Ishikawa (cell line): ENCODE measurements at regions not wholly inside any gene's neighbourhood (a gene's known extent, or its start where the extent isn't known, plus 50 kb on each side); places are given as distances from the start of the nearest gene placed in this dataset.

Experiments
- CEBPB ChIP-seq: IDR thresholded peaks from 2 replicates; pipeline ENCODE4 v1.6.1; 2012
- EGR1 ChIP-seq: IDR thresholded peaks from 2 replicates; pipeline ENCODE4 v1.6.1; 2012
- EP300 ChIP-seq: IDR thresholded peaks from 2 replicates; pipeline ENCODE4 v1.6.1; 2012; ENCODE audit warnings: borderline replicate concordance
- FOXM1 ChIP-seq: IDR thresholded peaks from 2 replicates; pipeline ENCODE4 v1.6.1; 2012; ENCODE audit warnings: low read depth, borderline replicate concordance
- NFIC ChIP-seq: IDR thresholded peaks from 2 replicates; pipeline ENCODE4 v1.6.1; 2012
- RAD21 ChIP-seq: IDR thresholded peaks from 2 replicates; pipeline ENCODE4 v1.6.1; 2012; ENCODE audit warnings: low read depth
- TAF1 ChIP-seq: IDR thresholded peaks from 2 replicates; pipeline ENCODE4 v1.6.1; 2012; ENCODE audit warnings: low read depth, mild to moderate bottlenecking
- TCF12 ChIP-seq: IDR thresholded peaks from 2 replicates; pipeline ENCODE4 v1.6.1; 2012; ENCODE audit warnings: low read depth
- TEAD4 ChIP-seq: IDR thresholded peaks from 2 replicates; pipeline ENCODE4 v1.6.1; 2012
- YY1 ChIP-seq: IDR thresholded peaks from 2 replicates; pipeline ENCODE4 v1.6.1; 2012; ENCODE audit warnings: low read depth
- TF ChIP-seq, protein P1 (sequence below): IDR thresholded peaks from 2 replicates; pipeline ENCODE4 v1.6.1; 2012
- TF ChIP-seq, protein P2 (sequence below): IDR thresholded peaks from 2 replicates; pipeline ENCODE4 v1.6.1; 2012
- TF ChIP-seq, protein P3 (sequence below): IDR thresholded peaks from 2 replicates; pipeline ENCODE4 v1.6.1; 2012; ENCODE audit warnings: low read depth, mild to moderate bottlenecking

DNA sequence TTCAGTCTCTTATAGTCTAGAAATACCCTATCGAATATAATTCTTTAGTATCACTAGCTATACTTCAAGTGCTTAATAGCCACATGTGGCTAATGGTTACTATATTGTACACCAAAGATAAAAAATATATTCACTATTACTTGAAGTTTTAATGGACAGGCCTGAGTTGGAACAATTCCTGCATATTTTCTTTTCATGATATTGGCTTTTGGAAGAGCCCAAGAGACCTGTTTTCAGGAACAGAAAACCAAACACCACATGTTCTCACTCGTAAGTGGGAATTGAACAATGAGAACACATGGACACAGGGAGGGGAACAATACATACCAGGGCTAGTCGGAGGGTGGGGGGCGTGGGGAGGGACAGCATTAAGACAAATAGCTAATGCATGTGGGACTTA, 334.4 kb upstream of the TRIB2 start:
- TF ChIP-seq EGR1 (no peak), EP300 (no peak), CEBPB (no peak), TAF1 (no peak), FOXM1 (no peak), YY1 (no peak), TCF12 (no peak), NFIC (no peak), RAD21 (no peak), TEAD4 (no peak)
- TF ChIP-seq, protein P1, sequence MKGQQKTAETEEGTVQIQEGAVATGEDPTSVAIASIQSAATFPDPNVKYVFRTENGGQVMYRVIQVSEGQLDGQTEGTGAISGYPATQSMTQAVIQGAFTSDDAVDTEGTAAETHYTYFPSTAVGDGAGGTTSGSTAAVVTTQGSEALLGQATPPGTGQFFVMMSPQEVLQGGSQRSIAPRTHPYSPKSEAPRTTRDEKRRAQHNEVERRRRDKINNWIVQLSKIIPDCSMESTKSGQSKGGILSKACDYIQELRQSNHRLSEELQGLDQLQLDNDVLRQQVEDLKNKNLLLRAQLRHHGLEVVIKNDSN, result no peak
- TF ChIP-seq, protein P2, sequence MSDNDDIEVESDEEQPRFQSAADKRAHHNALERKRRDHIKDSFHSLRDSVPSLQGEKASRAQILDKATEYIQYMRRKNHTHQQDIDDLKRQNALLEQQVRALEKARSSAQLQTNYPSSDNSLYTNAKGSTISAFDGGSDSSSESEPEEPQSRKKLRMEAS, result no peak
- TF ChIP-seq, protein P3, sequence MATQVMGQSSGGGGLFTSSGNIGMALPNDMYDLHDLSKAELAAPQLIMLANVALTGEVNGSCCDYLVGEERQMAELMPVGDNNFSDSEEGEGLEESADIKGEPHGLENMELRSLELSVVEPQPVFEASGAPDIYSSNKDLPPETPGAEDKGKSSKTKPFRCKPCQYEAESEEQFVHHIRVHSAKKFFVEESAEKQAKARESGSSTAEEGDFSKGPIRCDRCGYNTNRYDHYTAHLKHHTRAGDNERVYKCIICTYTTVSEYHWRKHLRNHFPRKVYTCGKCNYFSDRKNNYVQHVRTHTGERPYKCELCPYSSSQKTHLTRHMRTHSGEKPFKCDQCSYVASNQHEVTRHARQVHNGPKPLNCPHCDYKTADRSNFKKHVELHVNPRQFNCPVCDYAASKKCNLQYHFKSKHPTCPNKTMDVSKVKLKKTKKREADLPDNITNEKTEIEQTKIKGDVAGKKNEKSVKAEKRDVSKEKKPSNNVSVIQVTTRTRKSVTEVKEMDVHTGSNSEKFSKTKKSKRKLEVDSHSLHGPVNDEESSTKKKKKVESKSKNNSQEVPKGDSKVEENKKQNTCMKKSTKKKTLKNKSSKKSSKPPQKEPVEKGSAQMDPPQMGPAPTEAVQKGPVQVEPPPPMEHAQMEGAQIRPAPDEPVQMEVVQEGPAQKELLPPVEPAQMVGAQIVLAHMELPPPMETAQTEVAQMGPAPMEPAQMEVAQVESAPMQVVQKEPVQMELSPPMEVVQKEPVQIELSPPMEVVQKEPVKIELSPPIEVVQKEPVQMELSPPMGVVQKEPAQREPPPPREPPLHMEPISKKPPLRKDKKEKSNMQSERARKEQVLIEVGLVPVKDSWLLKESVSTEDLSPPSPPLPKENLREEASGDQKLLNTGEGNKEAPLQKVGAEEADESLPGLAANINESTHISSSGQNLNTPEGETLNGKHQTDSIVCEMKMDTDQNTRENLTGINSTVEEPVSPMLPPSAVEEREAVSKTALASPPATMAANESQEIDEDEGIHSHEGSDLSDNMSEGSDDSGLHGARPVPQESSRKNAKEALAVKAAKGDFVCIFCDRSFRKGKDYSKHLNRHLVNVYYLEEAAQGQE, result no peak
